SHP77 (cell line): ENCODE measurements at regions not wholly inside any gene's neighbourhood (a gene's known extent, or its start where the extent isn't known, plus 50 kb on each side); places are given as distances from the start of the nearest gene placed in this dataset.
"Not testable (repeated sequence)": the region's sequence is repeated elsewhere in the genome, so short reads cannot be mapped to it uniquely, and the experiment has no call there.

Experiments
- DNase-seq, 2 experiments: peaks; one replicate each; lab custom pipeline; 2025; lab: John Stamatoyannopoulos, UW

DNA sequence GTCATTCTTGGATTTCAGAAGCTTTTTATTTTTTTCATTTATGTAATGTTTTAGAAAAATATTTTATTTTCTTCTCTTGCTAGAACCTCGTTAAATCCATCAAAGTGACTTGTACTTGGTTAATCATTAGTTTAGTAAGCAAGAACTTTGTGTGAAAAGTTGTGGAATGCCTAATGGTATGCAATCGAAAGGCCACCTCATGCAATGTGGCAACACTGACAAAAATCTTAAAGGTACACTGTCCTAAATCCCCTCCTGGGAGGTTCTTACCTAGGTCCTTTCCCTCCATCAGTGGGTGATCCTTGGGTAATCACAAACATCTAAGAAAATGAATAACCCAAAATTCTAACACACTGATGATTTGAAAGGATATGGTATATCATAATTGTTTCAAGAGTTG lies 304.2 kb downstream of the DNAH5 start:
- no peak for DNase-seq

DNA sequence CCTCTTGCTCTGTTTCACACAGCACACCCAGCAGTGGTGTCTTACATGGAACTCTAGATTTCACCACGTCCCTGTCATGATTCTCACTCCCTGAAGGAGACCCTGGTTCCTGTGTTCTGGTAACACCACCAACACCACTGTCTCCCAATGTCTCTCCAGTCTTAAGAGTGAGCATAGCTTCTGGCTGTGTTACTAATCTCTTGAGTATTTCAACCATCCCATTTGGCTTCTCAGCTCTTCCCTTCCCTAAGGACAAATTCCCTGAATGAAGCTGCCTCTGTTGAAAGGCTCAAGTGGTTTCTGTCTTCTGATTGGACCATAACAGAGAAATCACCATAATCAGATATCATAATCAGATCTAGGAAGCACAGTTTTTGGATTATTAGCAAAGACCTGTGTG lies 311.8 kb downstream of the DNAH5 start:
- no peak for DNase-seq

DNA sequence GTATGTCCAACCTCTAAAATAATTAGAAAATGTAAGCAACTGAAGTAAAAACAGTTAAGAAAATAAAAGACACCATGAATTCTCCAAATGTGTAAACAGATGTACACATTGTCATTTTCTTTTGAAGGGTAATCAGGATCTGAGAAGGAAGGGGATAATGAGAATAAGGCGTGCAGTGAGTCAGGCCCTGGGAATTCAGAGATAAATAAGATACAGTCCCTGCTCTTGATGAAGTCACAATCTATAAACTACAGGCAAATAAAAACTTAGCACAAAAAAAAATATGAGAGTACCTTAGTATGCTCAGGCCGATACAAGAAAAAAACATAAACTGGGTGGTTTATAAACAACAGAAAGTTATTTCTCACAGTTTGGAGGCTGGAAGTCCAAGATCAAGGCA lies 315.3 kb downstream of the DNAH5 start:
- no peak for DNase-seq

DNA sequence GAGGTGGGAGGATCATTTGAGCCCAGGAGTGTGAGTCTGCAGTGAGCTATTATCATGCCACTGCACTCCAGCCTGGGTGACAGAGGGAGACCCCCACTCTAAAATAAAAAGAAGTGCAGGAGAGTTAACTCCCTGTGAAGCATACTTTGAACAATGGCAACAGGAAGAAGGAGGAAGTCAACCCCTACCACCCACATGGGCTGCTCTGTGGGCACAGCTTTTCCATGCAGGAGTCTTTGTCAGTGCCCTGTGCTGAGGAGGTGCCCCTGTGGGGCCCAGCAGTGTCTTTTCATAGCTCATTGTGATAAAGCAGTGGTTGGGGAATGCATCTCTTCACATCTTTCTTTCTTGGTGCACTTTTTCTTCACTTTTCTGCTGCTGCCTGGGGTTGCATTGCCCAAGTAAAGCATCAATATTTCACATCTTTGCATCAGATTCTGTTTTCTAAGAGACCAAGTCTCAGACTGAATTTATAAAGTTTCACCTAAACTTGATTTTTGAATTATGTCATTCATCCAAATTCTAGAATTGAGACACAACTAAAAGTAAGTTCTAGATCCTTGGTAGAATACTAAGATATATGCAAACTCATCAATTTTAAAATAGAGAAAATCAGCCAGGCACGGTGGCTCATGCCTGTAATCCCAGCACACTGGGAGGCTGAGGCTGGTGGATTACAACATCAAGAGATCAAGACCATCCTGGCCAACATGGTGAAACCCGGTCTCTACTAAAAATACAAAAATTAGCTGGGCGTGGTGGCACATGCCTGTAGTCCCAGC lies 316.6 kb downstream of the DNAH5 start:
- DNase-seq, result no peak

DNA sequence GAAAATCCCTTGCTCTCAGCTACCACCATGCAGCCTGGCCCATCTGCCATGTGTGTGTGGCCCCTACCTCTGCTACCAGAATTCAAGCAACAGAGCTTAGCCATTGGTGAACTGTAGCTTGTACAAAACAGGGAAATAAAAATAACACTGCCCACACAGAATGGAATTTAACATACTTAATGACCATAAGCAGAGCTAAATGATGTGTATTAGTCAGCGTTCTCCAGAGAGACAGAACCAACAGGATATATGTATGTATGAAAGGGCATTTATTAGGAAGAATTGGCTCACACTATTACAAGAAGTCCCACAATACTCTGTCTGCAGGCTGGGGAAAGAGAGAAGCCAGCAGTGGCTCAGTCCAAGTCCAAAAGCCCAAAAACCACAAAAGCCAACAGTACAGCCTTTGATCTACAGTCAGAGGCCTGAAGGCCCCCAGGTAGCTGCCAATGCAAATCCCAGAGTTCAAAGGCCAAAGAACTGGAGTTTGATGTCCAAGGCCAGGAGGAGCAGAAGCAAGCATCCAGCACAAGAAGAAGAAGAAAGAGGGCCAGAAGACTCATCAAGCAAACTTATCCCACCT lies 318.8 kb downstream of the DNAH5 start:
- no peak for DNase-seq

DNA sequence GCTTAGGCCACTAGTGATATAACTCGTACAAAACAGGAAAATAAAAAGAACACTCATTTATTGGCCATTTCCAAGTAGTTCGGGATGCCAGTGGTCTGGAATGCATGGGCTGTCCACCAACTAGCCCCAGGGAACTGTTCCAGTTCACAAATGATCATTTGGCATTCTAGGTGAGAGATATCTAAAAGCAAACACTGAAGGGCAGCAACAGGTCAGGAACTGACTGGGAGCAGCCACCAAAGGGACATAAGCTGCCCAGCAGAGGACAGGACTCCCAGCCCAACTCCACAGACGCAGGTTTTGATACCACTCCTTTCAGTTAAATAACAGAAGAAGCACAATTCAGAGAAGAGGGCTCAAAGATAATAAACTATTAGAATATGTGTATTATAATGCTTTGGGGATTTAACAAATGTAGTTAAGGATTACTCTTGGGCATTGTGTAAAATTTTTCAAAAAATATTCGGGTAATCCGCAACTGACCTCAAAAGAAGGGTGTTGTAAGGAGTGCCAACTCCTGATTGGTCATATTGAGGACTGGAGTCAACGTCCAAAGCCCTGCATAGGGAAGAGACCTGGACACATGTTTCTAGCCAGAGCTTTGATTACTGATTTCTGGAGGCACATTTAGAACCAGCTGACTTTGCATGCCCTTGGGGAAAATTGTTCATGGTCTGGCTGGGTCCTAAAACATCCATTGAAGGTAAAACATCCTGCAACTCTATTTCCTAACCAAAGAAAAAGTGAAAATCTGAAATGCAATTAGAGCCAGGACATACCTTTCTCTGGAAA lies 320.0 kb downstream of the DNAH5 start:
- DNase-seq, result no peak

DNA sequence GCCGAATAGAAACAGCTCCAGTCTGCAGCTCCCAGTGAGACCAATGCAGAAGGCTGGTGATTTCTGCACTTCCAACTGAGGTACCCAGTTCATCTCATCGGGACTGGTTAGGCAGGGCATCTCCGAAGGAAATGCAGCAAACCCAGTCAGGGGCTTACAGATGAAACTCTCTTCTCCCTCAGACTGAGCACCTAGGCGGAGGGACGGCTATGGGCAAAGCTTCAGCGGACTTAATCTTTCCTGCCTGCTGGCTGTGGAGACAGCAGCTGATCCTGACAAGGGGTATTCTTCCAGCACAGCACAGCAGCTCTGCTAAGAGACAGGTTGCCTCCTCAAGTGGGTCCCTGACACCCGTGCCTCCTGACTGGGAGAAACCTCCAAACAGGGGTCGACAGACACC lies 330.9 kb downstream of the DNAH5 start:
- no peak for DNase-seq

DNA sequence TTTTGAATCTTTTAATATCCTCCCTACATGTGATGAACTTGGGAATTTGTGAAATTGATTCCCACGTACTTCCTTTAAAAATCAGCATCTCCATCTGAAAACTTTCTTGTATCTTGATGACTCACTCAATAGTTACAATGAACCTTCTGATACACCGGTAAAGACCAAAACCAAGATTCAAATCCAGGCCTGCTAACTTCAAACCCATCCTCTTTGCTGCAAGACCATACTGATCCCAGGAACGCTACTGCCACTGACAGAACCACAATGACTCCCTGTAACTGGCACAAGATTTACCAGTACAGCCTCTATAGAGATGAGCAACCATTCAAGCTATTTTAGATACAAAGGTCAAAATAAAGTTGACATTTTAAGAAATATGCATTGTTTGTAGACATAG lies 332.9 kb downstream of the DNAH5 start:
- no peak for DNase-seq

DNA sequence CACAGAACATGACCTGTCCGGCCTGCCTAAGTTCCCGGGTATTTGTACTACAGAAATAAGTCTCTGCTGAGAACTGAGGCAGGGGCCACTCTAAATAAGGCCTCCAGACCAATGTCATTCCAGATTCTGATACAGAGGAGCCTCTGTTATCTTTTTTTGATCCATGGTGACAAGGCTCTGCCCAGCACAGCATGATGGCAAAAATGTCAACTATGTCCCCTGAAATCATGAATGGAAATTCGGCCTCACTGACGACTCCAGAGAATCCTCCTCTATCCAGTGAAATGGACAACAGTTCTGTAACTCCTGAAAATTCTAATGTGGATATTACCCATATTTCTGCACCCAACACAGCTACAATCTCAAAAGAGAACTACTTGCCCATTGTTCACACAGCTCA lies 335.0 kb downstream of the DNAH5 start:
- DNase-seq, result no peak

DNA sequence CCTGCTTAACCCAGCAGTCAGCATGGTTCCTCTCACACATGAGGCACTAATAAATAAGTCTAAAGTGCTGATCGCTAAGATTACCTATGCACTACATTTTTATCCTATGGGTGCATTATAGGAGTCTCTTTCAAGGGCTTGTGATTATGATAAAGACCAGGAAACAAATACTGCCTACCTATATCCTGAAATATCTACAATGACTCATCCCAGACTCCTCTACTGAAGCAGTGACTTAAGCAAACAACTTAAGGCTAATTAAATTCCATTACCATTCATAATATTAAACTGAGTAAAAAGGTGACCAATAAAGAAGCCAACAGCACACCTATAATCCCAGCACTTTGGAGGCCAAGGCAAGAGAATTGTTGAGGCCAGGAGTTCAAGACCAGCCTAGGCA lies 338.4 kb downstream of the DNAH5 start:
- DNase-seq, result no peak

DNA sequence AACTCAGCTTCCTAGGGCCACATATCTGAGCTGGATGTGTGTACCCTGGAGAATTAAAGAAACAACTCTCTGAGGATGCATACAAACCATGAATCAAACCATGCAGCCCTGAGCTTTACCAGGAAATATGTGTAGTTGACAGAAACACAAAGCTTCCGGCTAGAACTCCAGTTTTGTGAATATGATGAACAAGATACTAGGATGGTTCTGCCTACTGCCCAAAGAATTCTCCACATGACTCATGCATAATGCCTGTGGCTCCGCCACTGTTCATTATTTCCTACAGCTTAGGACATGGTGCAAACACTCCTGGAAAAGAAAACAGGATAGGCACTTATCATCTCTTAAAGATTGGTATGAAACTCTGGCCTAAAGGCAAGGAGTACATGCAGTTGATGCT lies 343.4 kb downstream of the DNAH5 start:
- no peak for DNase-seq

DNA sequence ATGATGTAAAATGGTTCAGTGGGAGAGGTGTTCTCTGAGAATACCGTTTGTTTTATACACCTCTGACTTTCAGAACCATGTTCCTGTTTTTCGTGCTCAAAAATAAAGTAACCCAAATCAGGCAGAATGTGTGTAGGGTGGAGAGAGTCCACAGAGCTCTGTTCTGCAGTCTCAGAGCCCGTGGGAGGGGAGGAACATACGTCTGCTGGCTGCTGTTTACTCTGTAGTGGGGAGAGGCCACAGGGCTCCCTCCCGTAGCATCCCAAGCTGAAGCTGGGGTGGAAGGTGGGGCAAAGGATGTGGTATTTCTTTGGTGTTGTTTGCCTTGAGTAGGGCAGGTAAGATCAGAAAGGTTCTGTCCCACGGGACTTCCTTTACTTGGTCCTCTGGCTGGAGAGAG lies 348.5 kb downstream of the DNAH5 start:
- no peak for DNase-seq

DNA sequence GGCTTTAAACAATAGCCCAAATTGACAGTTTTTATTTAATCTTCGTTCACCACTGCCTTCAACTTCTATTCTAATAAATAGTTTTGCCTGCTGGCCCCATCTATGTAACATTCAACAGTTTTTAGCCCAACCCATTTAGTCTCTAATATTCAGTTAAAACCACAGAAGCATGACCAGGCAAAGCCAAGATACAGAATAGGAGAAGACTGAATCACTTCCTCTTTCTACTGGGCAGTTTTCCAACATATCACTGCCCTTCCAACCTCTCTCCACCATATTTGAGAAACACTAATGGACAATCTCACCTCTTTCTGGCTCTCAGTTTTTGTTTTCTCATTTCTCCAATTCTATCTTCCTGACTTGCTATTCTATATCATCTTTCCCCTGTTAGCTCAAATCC lies 352.9 kb downstream of the DNAH5 start:
- no peak for DNase-seq

DNA sequence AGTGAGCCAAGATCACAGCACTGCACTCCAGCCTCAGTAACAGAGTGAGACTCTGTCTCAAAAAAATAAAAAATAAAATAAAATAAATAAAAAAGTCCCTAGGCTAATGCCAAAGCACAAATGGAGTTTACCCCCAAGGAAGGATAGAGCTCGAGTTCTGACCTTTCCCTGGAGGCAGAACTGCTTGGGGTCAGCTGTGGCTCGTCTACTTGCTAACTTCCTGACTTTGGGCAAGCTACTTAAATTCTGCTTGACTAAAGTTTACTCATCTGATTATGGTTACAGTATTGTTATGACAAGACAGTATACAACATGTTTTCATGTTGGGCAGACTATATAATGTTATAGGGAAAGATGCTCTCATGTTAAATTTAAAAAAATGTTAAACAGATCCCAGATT lies 359.2 kb downstream of the DNAH5 start:
- DNase-seq, result no peak

DNA sequence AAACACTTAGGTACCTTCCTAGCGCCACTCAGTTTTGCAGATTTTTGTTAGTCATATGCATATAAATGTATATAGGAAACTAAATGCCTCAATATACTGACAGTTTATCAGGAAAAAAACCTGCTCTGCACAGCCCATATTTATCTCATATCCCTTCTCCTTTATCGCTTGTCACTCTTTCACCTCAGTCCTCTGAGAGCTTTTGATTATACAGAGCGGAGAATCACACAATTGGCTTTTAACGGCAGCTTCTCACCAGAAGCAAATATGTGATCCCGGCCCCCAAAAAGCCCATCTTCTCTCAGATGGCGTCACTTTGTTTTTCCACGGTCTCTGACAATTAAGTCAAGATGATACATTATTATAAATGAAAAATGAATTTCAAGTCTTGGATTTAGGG lies 362.6 kb downstream of the DNAH5 start:
- DNase-seq, result no peak

DNA sequence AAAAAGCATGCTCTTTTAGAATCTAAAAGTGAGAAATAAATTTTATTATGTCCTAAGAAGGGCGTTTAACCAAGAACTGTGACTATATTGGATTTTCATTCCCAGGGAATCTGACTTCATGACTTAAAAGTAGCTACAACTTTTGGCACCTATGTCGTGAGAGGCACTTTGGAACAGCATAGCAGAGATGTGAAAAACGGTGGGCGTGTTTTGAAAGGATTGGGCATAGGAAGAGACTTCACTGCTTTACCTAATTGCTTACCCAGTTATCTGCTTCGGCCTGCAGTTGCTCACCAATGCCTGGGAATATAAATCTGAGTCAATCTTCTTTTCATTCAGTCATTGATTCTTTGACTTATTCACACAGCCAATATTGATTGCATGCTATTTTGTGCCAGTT lies 363.4 kb downstream of the DNAH5 start:
- no peak for DNase-seq

DNA sequence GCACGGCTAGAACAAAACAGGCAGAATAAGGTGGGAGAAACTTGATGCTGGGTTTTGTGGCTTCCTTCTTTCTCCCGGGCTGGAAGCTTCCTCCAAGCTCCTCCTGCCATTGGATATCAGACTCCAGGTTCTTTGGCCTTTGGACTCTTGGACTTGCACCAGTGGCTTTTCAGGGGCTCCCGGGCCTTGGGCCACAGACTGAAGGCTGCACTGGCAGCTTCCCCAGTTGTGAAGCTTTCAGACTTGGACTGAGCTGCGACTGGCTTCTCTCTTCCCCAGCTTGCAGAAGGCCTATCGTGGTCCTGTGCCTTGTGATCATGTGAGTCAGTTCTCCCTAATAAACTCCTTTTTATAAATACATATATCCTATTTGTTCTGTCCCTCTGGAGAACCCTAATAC lies 364.4 kb downstream of the DNAH5 start:
- no peak for DNase-seq

DNA sequence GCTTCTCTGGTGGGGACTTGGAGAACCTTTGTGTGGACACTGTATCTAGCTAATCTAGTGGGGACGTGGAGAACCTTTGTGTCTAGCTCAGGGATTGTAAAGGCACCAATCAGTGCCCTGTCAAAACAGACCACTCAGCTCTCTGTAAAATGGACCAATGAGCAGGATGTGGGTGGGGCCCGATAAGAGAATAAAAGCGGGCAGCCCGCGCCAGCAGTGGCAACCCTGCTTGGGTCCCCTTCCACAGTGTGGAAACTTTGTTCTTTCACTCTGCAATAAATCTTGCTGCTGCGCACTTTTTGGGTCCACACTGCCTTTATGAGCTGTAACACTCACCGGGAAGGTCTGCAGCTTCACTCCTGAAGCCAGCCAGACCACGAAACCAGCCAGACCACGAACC lies 365.4 kb downstream of the DNAH5 start:
- not testable (repeated sequence) for DNase-seq

DNA sequence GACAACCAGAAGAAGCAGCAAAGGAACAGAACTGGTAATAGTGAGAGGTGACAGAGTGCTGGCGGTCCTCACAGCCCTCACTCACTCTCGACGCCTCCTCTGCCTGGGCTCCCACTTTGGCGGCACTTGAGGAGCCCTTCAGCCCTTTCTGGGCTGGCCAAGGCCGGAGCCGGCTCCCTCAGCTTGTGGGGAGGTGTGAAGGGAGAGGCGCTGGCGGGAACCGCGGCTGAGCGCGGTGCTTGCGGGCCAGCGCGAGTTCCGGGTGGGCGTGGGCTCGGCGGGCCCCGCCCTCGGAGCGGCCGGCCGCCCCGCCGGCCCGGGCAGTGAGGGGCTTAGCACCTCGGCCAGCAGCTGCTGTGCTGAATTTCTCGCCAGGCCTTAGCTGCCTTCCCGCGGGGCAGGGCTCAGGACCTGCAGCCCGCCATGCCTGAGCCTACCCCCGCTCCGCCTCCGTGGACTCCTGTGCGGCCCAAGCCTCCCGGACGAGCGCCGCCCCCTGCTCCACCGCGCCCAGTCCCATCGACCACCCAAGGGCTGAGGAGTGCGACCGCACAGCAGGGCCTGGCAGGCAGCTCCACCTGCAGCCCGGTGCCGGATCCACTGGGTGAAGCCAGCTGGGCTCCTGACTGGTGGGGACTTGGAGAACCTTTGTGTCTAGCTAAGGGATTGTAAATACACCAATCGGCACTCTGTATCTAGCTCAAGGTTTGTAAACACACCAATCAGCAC lies 366.0 kb downstream of the DNAH5 start:
- DNase-seq, result not testable (repeated sequence)

DNA sequence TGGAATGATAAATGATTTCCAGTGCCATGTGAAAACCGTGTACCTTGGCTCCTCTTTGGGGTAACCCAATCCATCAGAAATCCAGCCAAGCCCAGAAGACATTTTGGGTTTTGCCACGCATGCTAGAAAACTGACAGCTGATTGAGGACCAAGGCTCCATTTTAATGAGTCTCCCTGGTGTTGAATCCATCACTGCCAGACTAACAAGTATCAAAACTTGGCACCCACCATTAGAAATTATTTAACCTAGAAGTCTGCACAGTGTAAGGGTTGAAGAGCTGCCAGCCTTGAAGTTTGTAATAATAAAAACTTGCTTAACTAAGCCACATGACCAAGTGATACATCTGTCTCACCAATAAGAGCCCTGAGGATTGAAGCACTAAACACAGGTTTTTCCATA lies 369.9 kb downstream of the DNAH5 start:
- DNase-seq, result no peak

DNA sequence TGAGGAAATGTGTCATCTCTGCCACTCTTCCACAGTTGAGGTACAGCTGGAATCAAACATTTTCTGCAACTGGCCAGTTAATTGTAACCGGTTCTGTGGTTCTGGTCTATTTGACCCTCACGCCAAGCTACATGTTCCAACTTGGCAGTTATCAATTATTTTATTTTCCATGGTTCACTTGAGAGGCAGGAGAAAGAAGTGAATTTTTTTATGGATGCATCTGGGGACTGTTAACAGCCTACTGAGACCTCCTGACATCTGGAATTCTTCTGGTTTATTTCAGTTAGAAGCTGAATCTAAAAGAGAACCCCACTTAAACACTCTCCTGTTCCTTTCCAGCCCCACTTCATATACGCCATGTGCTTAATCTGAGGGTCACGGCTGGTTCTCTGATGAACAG lies 372.3 kb downstream of the DNAH5 start:
- no peak for DNase-seq

DNA sequence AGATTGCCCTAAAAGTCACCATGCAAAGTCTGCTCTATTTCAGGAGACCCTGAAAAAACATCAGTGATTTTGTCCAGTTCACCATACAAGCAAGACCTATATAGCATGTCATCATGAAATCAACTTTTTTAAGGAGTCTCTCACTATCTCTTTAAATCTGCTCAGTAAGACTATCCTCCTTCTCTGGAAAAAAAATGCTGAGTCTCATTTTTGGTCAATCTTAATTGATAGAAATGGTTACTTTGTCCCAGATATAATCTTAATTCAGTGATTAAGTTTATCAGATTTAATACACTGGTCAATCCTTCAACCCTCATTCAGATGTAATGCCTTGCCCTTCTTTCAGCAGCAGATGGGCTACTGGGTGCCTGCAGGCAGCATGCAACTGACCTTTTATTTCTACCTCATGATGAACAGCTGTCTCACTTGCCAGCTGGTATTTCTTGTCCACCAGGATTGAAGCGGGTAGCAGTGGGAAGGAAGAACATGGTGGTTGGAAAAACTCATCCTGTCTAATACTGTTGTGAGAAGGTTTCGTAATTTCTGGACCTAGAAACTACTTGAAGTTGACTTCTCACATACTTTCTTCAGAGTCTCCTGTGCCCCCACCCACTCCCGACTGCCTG lies 375.3 kb downstream of the DNAH5 start:
- DNase-seq, result no peak
